ENCODE measurements at regions not wholly inside any gene's neighbourhood (a gene's known extent, or its start where the extent isn't known, plus 50 kb on each side); places are given as distances from the start of the nearest gene placed in this dataset.
"Not testable (repeated sequence)": the region's sequence is repeated elsewhere in the genome, so short reads cannot be mapped to it uniquely, and the experiment has no call there.

- no peaks in the 10 kb centered on the region for H3K27me3 ChIP-seq (ENCODE audit: low read length)
- H3K36me3 ChIP-seq (ENCODE audit: low read length) = no peaks in the 10 kb centered on the region
- H3K9me2 ChIP-seq (replicated peaks; ENCODE audit: insufficient read depth, low read length) = no peaks in the 10 kb centered on the region
- H2AFZ ChIP-seq (ENCODE audit: low read depth, low read length, severe bottlenecking) = no peak overlapping the region
- no peaks in the 10 kb centered on the region for H3F3A ChIP-seq (ENCODE audit: insufficient read depth)
- no peak overlapping the region for H3K4me3 ChIP-seq (ENCODE audit: insufficient read depth, low read length, poor library complexity, severe bottlenecking)
- H3K9ac ChIP-seq (ENCODE audit: low read length) = no peak overlapping the region
- H4K20me1 ChIP-seq (ENCODE audit: low read depth, low read length) = no peaks in the 10 kb centered on the region
- H3K9me3 ChIP-seq (ENCODE audit: insufficient read depth, low read length) = no peaks in the 10 kb centered on the region
- no peak overlapping the region for H3K4me2 ChIP-seq (ENCODE audit: low read depth, low read length, poor library complexity, severe bottlenecking)
- H3K27ac ChIP-seq (ENCODE audit: low read depth, low read length) = no peak overlapping the region
- no peaks in the 10 kb centered on the region for H3K79me2 ChIP-seq (ENCODE audit: insufficient read depth, low read length)
- TF ChIP-seq CTCF (IDR thresholded peaks at IDR 0.05; ENCODE audit: insufficient read depth, low read length, poor library complexity, severe bottlenecking) (no peak), EZH2phosphoT487 (conservative IDR thresholded peaks at IDR 0.05; ENCODE audit: low read length) (no peak)
Observed at GRCh38 chr2:34785206-34785785, 1186.2 kb upstream of the FAM98A start.

DNA sequence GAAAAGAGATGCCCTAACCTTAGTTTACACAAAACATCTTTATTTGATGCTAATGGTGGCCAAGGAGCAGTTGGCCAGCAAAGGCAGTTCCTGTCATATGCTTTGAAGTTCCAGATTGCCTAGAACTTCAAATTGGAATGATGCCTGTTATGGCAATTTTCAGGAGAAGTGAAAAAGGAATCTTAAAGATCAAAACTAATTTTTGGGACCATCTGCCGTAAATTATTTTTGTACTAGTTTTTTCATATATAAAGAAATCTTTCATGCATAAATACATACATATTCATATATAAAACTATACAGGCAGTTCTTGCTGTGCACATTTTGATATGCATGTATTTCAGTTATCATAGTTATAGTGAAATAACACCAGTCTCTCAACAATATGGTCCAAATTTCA is 1185.6 kb upstream of the FAM98A start:
- Histone ChIP-seq H3K9ac (ENCODE audit: low read length) (no peak overlapping the region), H2AFZ (ENCODE audit: low read depth, low read length, severe bottlenecking) (no peak overlapping the region), H3K9me3 (ENCODE audit: insufficient read depth, low read length) (no peaks in the 10 kb centered on the region), H3F3A (ENCODE audit: insufficient read depth) (no peaks in the 10 kb centered on the region), H3K27ac (ENCODE audit: low read depth, low read length) (no peak overlapping the region), H4K20me1 (ENCODE audit: low read depth, low read length) (no peaks in the 10 kb centered on the region), H3K79me2 (ENCODE audit: insufficient read depth, low read length) (no peaks in the 10 kb centered on the region), H3K4me2 (ENCODE audit: low read depth, low read length, poor library complexity, severe bottlenecking) (no peak overlapping the region), H3K36me3 (ENCODE audit: low read length) (no peaks in the 10 kb centered on the region), H3K9me2 (replicated peaks; ENCODE audit: insufficient read depth, low read length) (no peaks in the 10 kb centered on the region), H3K27me3 (ENCODE audit: low read length) (no peaks in the 10 kb centered on the region), H3K4me3 (ENCODE audit: insufficient read depth, low read length, poor library complexity, severe bottlenecking) (no peak overlapping the region)
- TF ChIP-seq CTCF (IDR thresholded peaks at IDR 0.05; ENCODE audit: insufficient read depth, low read length, poor library complexity, severe bottlenecking) (no peak), EZH2phosphoT487 (conservative IDR thresholded peaks at IDR 0.05; ENCODE audit: low read length) (no peak)

DNA sequence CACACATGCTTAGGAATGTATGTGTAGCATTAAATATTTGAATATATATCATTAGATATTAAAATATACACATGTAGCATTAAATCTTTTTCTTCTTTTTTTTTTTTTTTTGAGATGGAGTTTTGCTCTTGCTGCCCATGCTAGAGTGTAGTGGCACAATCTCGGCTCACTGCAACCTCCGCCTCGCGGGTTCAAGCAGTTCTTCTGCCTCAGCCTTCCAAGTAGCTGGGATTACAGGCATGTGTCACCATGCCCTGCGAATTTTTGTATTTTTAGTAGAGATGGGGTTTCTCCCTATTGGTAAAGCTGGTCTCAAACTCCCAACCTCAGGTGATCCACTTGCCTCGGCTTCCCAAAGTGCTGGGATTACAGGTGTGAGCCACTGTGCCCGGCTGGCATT is 1151.6 kb upstream of the FAM98A start:
- H3K9ac ChIP-seq (ENCODE audit: low read length); H3K27me3 ChIP-seq (ENCODE audit: low read length); H3K4me2 ChIP-seq (ENCODE audit: low read depth, low read length, poor library complexity, severe bottlenecking); H3K9me2 ChIP-seq (replicated peaks; ENCODE audit: insufficient read depth, low read length); H3K9me3 ChIP-seq (ENCODE audit: insufficient read depth, low read length); H3K27ac ChIP-seq (ENCODE audit: low read depth, low read length); H3K79me2 ChIP-seq (ENCODE audit: insufficient read depth, low read length); H3K4me3 ChIP-seq (ENCODE audit: insufficient read depth, low read length, poor library complexity, severe bottlenecking); H4K20me1 ChIP-seq (ENCODE audit: low read depth, low read length); H2AFZ ChIP-seq (ENCODE audit: low read depth, low read length, severe bottlenecking); H3F3A ChIP-seq (ENCODE audit: insufficient read depth); H3K36me3 ChIP-seq (ENCODE audit: low read length): not testable (repeated sequence)

- Histone ChIP-seq H2AFZ (ENCODE audit: low read depth, low read length, severe bottlenecking) (no peak overlapping the region), H4K20me1 (ENCODE audit: low read depth, low read length) (no peaks in the 10 kb centered on the region), H3K9ac (ENCODE audit: low read length) (no peak overlapping the region), H3K27ac (ENCODE audit: low read depth, low read length) (no peak overlapping the region), H3K79me2 (ENCODE audit: insufficient read depth, low read length) (no peaks in the 10 kb centered on the region), H3K4me3 (ENCODE audit: insufficient read depth, low read length, poor library complexity, severe bottlenecking) (no peak overlapping the region), H3F3A (ENCODE audit: insufficient read depth) (no peaks in the 10 kb centered on the region), H3K9me2 (replicated peaks; ENCODE audit: insufficient read depth, low read length) (no peaks in the 10 kb centered on the region), H3K27me3 (ENCODE audit: low read length) (no peaks in the 10 kb centered on the region), H3K36me3 (ENCODE audit: low read length) (no peaks in the 10 kb centered on the region), H3K9me3 (ENCODE audit: insufficient read depth, low read length) (no peaks in the 10 kb centered on the region), H3K4me2 (ENCODE audit: low read depth, low read length, poor library complexity, severe bottlenecking) (no peak overlapping the region)
- no peak for TF ChIP-seq CTCF (IDR thresholded peaks at IDR 0.05; ENCODE audit: insufficient read depth, low read length, poor library complexity, severe bottlenecking)
- TF ChIP-seq EZH2phosphoT487 (conservative IDR thresholded peaks at IDR 0.05; ENCODE audit: low read length) = no peak
Observed at GRCh38 chr2:34747643-34748042, 1148.5 kb upstream of the FAM98A start.

Data from SU-DHL-6 (cell line).